KMS-11 (cell line): ENCODE measurements at regions not wholly inside any gene's neighbourhood (a gene's known extent, or its start where the extent isn't known, plus 50 kb on each side); places are given as distances from the start of the nearest gene placed in this dataset.

Experiments used
- H2AFZ ChIP-seq: fragments of 200-600 bp; sonication (generic); 2 replicates; pipeline ENCODE4 v1.6.1; 2016; ENCODE audit warnings: antibody characterized with exemption, mixed run types, low read depth
- H3K27ac ChIP-seq: fragments of 200-600 bp; sonication (generic); 2 replicates; pipeline ENCODE4 v1.6.1; 2016; ENCODE audit warnings: mild to moderate bottlenecking, mixed run types
- H3K27me3 ChIP-seq: fragments of 200-600 bp; sonication (generic); 2 replicates; pipeline ENCODE4 v1.6.1; 2017; ENCODE audit warnings: mild to moderate bottlenecking, low read depth, mixed run types, moderate library complexity; ENCODE audit not compliant: insufficient read depth
- H3K36me3 ChIP-seq: fragments of 200-600 bp; sonication (generic); 2 replicates; pipeline ENCODE4 v1.6.1; 2017; ENCODE audit warnings: mild to moderate bottlenecking, mixed run types; ENCODE audit not compliant: insufficient read depth
- H3K4me1 ChIP-seq: fragments of 200-600 bp; sonication (generic); 2 replicates; pipeline ENCODE4 v1.6.1; 2016; ENCODE audit warnings: mild to moderate bottlenecking, low read depth, mixed run types; ENCODE audit not compliant: poor library complexity, severe bottlenecking
- H3K4me2 ChIP-seq: fragments of 200-600 bp; sonication (generic); 2 replicates; pipeline ENCODE4 v1.7.0; 2016; ENCODE audit warnings: mild to moderate bottlenecking, mixed run types
- H3K4me3 ChIP-seq: fragments of 200-600 bp; sonication (generic); IDR thresholded peaks from 2 replicates; pipeline ENCODE4 v1.6.1; 2017; ENCODE audit warnings: low read depth, low read length, mixed read lengths; ENCODE audit not compliant: insufficient read depth
- H3K79me2 ChIP-seq: fragments of 200-600 bp; sonication (generic); 2 replicates; pipeline ENCODE4 v1.6.1; 2016; ENCODE audit warnings: low read depth, mixed run types; ENCODE audit not compliant: insufficient read depth
- H3K9ac ChIP-seq: fragments of 200-600 bp; sonication (generic); 2 replicates; pipeline ENCODE4 v1.6.1; 2016; ENCODE audit warnings: mild to moderate bottlenecking, mixed run types
- H4K20me1 ChIP-seq: fragments of 200-600 bp; sonication (generic); 2 replicates; pipeline ENCODE4 v1.6.1; 2016; ENCODE audit warnings: mild to moderate bottlenecking, mixed run types; ENCODE audit not compliant: insufficient read depth
- CTCF ChIP-seq: fragments of 200-600 bp; sonication (generic); conservative IDR thresholded peaks from 2 replicates; pipeline ENCODE4 v1.6.1; 2017; ENCODE audit warnings: low read depth, mild to moderate bottlenecking, antibody characterized with exemption, low read length, moderate library complexity, mixed read lengths

- Histone ChIP-seq H2AFZ (no peak overlapping the region), H3K4me3 (no peak overlapping the region), H3K9ac (no peak overlapping the region), H3K4me1 (peaks cover 15% of the 10 kb centered on the region), H4K20me1 (no peaks in the 10 kb centered on the region), H3K4me2 (no peak overlapping the region), H3K27ac (no peak overlapping the region), H3K79me2 (no peaks in the 10 kb centered on the region), H3K27me3 (no peaks in the 10 kb centered on the region), H3K36me3 (no peaks in the 10 kb centered on the region)
- TF ChIP-seq CTCF, result no peak
These were observed 132.6 kb downstream of the MIAT start for GRCh38 chr22:26789951-26790350.

- Histone ChIP-seq H3K36me3 (no peaks in the 10 kb centered on the region), H3K27me3 (no peaks in the 10 kb centered on the region), H3K9ac (no peak overlapping the region), H2AFZ (no peak overlapping the region), H4K20me1 (no peaks in the 10 kb centered on the region), H3K79me2 (no peaks in the 10 kb centered on the region), H3K4me3 (no peak overlapping the region), H3K4me1 (no peaks in the 10 kb centered on the region), H3K27ac (no peak overlapping the region), H3K4me2 (no peak overlapping the region)
- TF ChIP-seq CTCF, result no peak
These were observed 135.1 kb downstream of the MIAT start for GRCh38 chr22:26792522-26792921.

- no peak overlapping the region for H3K27ac ChIP-seq
- H3K27me3 ChIP-seq, result no peaks in the 10 kb centered on the region
- H4K20me1 ChIP-seq, result no peaks in the 10 kb centered on the region
- no peak overlapping the region for H3K4me2 ChIP-seq
- H3K4me3 ChIP-seq, result no peak overlapping the region
- no peak for TF ChIP-seq CTCF
- no peak overlapping the region for H3K9ac ChIP-seq
- H3K36me3 ChIP-seq, result no peaks in the 10 kb centered on the region
- no peak overlapping the region for H2AFZ ChIP-seq
- H3K4me1 ChIP-seq, result no peaks in the 10 kb centered on the region
- H3K79me2 ChIP-seq, result no peaks in the 10 kb centered on the region
These were observed 139.4 kb downstream of the MIAT start for GRCh38 chr22:26796785-26797184.

GRCh38 chr22:26797910-26798309 is 140.5 kb downstream of the MIAT start:
- TF ChIP-seq CTCF, result no peak
- no peaks in the 10 kb centered on the region for H4K20me1 ChIP-seq
- no peaks in the 10 kb centered on the region for H3K4me1 ChIP-seq
- no peak overlapping the region for H3K27ac ChIP-seq
- H3K36me3 ChIP-seq, result no peaks in the 10 kb centered on the region
- no peak overlapping the region for H3K4me2 ChIP-seq
- H2AFZ ChIP-seq, result no peak overlapping the region
- H3K79me2 ChIP-seq, result no peaks in the 10 kb centered on the region
- H3K4me3 ChIP-seq, result no peak overlapping the region
- H3K9ac ChIP-seq, result no peak overlapping the region
- H3K27me3 ChIP-seq, result no peaks in the 10 kb centered on the region
